ENCODE measurements at regions not wholly inside any gene's neighbourhood (a gene's known extent, or its start where the extent isn't known, plus 50 kb on each side); places are given as distances from the start of the nearest gene placed in this dataset.

DNA sequence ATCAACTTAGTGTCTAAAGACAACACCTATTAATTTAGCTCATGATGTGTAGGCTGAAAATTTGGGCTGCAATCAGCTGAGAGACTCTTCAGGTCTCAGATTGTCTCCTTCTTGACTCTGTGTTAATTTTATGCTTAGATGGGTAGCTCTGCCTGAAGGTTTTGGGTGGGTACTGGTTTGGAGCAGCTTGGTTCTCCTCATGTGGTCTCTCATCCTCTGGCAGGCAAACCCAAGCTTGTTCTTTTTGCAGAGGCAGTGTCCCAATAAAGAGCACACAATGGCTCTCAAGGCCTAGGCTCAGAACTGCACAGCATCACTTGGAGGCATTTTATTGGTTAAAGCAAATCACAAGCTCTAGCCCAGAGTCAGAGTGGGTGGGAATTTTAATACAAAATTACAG is 280.6 kb downstream of the BTBD3 start:
- TF ChIP-seq POLR2AphosphoS5 (IDR thresholded peaks at IDR 0.05) (no peak), POLR2A (IDR thresholded peaks at IDR 0.05) (no peak), EP300 (IDR thresholded peaks at IDR 0.05) (no peak)
- TF ChIP-seq, protein P1, sequence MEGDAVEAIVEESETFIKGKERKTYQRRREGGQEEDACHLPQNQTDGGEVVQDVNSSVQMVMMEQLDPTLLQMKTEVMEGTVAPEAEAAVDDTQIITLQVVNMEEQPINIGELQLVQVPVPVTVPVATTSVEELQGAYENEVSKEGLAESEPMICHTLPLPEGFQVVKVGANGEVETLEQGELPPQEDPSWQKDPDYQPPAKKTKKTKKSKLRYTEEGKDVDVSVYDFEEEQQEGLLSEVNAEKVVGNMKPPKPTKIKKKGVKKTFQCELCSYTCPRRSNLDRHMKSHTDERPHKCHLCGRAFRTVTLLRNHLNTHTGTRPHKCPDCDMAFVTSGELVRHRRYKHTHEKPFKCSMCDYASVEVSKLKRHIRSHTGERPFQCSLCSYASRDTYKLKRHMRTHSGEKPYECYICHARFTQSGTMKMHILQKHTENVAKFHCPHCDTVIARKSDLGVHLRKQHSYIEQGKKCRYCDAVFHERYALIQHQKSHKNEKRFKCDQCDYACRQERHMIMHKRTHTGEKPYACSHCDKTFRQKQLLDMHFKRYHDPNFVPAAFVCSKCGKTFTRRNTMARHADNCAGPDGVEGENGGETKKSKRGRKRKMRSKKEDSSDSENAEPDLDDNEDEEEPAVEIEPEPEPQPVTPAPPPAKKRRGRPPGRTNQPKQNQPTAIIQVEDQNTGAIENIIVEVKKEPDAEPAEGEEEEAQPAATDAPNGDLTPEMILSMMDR (IDR thresholded peaks at IDR 0.05), result no peak

All from upper lobe of left lung (tissue), 4 donors.